ENCODE measurements at regions not wholly inside any gene's neighbourhood (a gene's known extent, or its start where the extent isn't known, plus 50 kb on each side); places are given as distances from the start of the nearest gene placed in this dataset.

GRCh38 chr12:105721051-105721825 is 390.7 kb downstream of the C12orf75 start:
- DNase-seq (ENCODE audit: low read depth), result peak; percentile 76
- H3K4me3 ChIP-seq (ENCODE audit: low read length), result no peak overlapping the region
- TF ChIP-seq, protein P1, sequence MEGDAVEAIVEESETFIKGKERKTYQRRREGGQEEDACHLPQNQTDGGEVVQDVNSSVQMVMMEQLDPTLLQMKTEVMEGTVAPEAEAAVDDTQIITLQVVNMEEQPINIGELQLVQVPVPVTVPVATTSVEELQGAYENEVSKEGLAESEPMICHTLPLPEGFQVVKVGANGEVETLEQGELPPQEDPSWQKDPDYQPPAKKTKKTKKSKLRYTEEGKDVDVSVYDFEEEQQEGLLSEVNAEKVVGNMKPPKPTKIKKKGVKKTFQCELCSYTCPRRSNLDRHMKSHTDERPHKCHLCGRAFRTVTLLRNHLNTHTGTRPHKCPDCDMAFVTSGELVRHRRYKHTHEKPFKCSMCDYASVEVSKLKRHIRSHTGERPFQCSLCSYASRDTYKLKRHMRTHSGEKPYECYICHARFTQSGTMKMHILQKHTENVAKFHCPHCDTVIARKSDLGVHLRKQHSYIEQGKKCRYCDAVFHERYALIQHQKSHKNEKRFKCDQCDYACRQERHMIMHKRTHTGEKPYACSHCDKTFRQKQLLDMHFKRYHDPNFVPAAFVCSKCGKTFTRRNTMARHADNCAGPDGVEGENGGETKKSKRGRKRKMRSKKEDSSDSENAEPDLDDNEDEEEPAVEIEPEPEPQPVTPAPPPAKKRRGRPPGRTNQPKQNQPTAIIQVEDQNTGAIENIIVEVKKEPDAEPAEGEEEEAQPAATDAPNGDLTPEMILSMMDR (conservative IDR thresholded peaks at IDR 0.05; ENCODE audit: low read length), result no peak

DNA sequence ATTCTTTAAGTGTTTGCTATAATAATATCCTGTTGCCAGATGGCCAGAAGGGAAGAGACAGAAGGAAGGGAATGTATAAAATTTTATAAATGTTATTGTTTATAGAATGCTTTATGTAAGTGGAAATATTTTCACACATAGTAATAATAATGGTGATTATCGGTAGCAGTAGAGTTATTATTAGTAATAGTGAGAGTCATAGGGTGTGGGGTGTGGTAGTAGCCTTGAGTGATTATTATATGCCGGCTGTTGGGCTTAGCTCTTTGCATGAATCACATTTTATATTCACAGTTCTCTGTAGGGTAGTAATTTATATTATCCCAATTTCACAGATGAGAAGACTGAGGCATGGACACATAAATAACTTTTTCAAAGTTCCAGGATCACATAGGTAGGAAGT is 391.4 kb downstream of the C12orf75 start:
- H3K4me3 ChIP-seq (ENCODE audit: low read length), result no peak overlapping the region
- DNase-seq (ENCODE audit: low read depth), result no peak
- TF ChIP-seq, protein P1 (conservative IDR thresholded peaks at IDR 0.05; ENCODE audit: low read length), result no peak

- TF ChIP-seq, protein P1 (conservative IDR thresholded peaks at IDR 0.05; ENCODE audit: low read length), result no peak
- no peak overlapping the region for H3K4me3 ChIP-seq (ENCODE audit: low read length)
- DNase-seq (ENCODE audit: low read depth), result no peak
These were observed 392.6 kb downstream of the C12orf75 start for GRCh38 chr12:105723066-105723465.

DNA sequence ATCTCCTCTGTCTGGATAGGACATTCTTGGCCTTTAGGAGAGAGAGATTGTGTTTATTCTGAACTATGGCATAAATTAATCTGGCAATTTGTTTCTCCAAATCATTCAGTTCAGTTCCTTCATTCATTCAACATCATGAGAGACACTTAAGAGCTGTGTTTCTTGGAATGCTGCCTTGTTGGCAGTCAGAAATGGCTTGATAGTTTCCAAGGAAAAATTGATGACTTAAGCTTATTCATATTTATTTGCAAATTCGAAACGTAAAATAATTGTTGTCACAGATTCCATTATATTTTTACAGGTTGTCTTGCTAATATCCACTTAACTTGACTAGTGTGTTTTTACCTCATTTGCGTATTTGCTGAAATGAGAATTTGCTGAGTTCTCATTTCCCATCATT is 393.0 kb downstream of the C12orf75 start:
- TF ChIP-seq, protein P1 (conservative IDR thresholded peaks at IDR 0.05; ENCODE audit: low read length), result no peak
- DNase-seq (ENCODE audit: low read depth), result no peak

DNA sequence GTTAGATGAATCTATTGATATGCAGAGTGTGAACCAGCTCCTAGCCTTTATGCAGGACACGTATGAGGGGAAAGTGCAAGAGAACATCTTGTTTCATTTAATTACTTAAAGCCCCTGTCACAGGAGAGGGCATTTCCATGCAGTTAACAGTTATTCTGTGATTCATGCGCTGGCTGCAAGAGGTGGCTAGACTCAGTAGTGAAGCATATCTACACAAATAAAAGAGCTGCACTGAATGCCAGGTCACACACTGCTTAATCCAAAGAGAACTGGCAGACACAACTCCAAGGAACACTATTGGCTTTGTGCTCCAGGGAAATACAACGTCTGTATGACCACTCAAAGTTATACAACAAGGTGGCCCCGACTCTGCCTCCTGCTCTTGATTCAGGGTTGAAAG is 394.1 kb downstream of the C12orf75 start:
- TF ChIP-seq, protein P1 (conservative IDR thresholded peaks at IDR 0.05; ENCODE audit: low read length), result no peak
- DNase-seq (ENCODE audit: low read depth), result peak; percentile 44
- no peak overlapping the region for H3K4me3 ChIP-seq (ENCODE audit: low read length)

More for the DNA sequence above, 393.0 kb downstream of the C12orf75 start:
- H3K4me3 ChIP-seq (ENCODE audit: low read length), result no peak overlapping the region

DNA sequence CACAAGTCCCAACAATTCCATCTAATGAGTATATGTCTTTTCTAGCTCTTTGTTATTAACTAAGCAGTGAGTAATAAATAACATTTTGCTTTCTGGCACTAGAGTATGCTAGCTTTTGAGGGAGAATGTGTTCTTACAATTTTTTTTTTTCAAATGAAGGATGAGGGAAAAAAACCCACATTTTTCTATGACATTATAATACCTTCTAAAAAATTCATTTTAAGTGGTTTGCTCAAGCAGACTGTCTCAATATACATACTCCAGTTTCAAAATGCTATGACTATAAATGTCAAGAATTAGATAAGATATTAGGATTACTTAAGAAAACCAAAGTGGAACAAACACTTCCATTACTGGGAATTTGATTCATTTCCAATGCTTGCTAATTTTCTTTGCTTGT is 394.6 kb downstream of the C12orf75 start:
- DNase-seq (ENCODE audit: low read depth), result peak; percentile 88
- no peak overlapping the region for H3K4me3 ChIP-seq (ENCODE audit: low read length)
- TF ChIP-seq, protein P1 (conservative IDR thresholded peaks at IDR 0.05; ENCODE audit: low read length), result no peak

- DNase-seq (ENCODE audit: low read depth), result no peak
These were observed 398.8 kb downstream of the C12orf75 start for GRCh38 chr12:105729181-105729771.

More at GRCh38 chr12:105729181-105729771, 398.8 kb downstream of the C12orf75 start:
- H3K4me3 ChIP-seq (ENCODE audit: low read length), result no peak overlapping the region
- TF ChIP-seq, protein P1 (conservative IDR thresholded peaks at IDR 0.05; ENCODE audit: low read length), result no peak

Data from AG10803 (cell line).